H9 (cell line): ENCODE measurements at regions not wholly inside any gene's neighbourhood (a gene's known extent, or its start where the extent isn't known, plus 50 kb on each side); places are given as distances from the start of the nearest gene placed in this dataset.

Experiments used
- DNase-seq: peaks from one replicate; pipeline ENCODE4 v3.0.0-alpha.2; 2017
- H2AFZ ChIP-seq: one replicate; pipeline ENCODE4 v1.6.1; 2013; ENCODE audit warnings: mild to moderate bottlenecking, low read length, control low read depth, moderate library complexity
- H2AK5ac ChIP-seq: 2 replicates; pipeline ENCODE4 v1.6.1; 2013; ENCODE audit warnings: low read length, control low read depth, mixed read lengths; ENCODE audit not compliant: insufficient read length
- H2BK120ac ChIP-seq: one replicate; pipeline ENCODE4 v1.6.1; 2013; ENCODE audit warnings: low read depth, mild to moderate bottlenecking, low read length, control low read depth, inconsistent platforms; ENCODE audit not compliant: poor library complexity, severe bottlenecking
- H2BK12ac ChIP-seq: 2 replicates; pipeline ENCODE4 v1.6.1; 2013; ENCODE audit warnings: low read length, control low read depth, mixed read lengths, low read depth; ENCODE audit not compliant: insufficient read length
- H2BK15ac ChIP-seq: 2 replicates; pipeline ENCODE4 v1.6.1; 2013; ENCODE audit warnings: low read depth, low read length, control low read depth
- H2BK20ac ChIP-seq: one replicate; pipeline ENCODE4 v1.6.1; 2013; ENCODE audit warnings: low read depth, mild to moderate bottlenecking, low read length, control low read depth, inconsistent platforms; ENCODE audit not compliant: poor library complexity, severe bottlenecking
- H2BK5ac ChIP-seq: 2 replicates; pipeline ENCODE4 v1.6.1; 2013; ENCODE audit warnings: low read length, control low read depth, mixed read lengths; ENCODE audit not compliant: insufficient read length
- H3K14ac ChIP-seq: 2 replicates; pipeline ENCODE4 v1.6.1; 2013; ENCODE audit warnings: low read length, control low read depth; ENCODE audit not compliant: insufficient read depth
- H3K18ac ChIP-seq: 2 replicates; pipeline ENCODE4 v1.6.1; 2013; ENCODE audit warnings: low read depth, mild to moderate bottlenecking, mixed read lengths, low read length, control low read depth; ENCODE audit not compliant: insufficient read length
- H3K23ac ChIP-seq: 2 replicates; pipeline ENCODE4 v1.6.1; 2013; ENCODE audit warnings: low read length, control low read depth, mixed read lengths, low read depth; ENCODE audit not compliant: insufficient read length
- H3K23me2 ChIP-seq: 2 replicates; pipeline ENCODE4 v1.6.1; 2013; ENCODE audit warnings: low read depth, mild to moderate bottlenecking, mixed read lengths, low read length, control low read depth; ENCODE audit not compliant: insufficient read length, poor library complexity, severe bottlenecking
- H3K27ac ChIP-seq: 2 replicates; pipeline ENCODE4 v1.5.1; 2013; ENCODE audit warnings: low read length, control low read depth, mixed read lengths, low read depth; ENCODE audit not compliant: insufficient read length
- H3K27me3 ChIP-seq: 2 replicates; pipeline ENCODE4 v1.6.1; 2013; ENCODE audit warnings: low read length, control low read depth, inconsistent platforms; ENCODE audit not compliant: insufficient read depth
- H3K4ac ChIP-seq: 2 replicates; pipeline ENCODE4 v1.6.1; 2013; ENCODE audit warnings: low read depth, mild to moderate bottlenecking, control low read depth, inconsistent platforms, low read length, moderate library complexity
- H3K4me1 ChIP-seq: 2 replicates; pipeline ENCODE4 v1.6.1; 2013; ENCODE audit warnings: low read length, control low read depth, inconsistent platforms; ENCODE audit not compliant: insufficient read depth
- H3K4me2 ChIP-seq: 2 replicates; pipeline ENCODE4 v1.6.1; 2013; ENCODE audit warnings: low read length, control low read depth, mixed read lengths; ENCODE audit not compliant: insufficient read length, insufficient read depth
- H3K56ac ChIP-seq: 2 replicates; pipeline ENCODE4 v1.6.1; 2013; ENCODE audit warnings: low read depth, mild to moderate bottlenecking, mixed read lengths, low read length, control low read depth; ENCODE audit not compliant: insufficient read length
- H3K79me1 ChIP-seq: 2 replicates; pipeline ENCODE4 v1.6.1; 2013; ENCODE audit warnings: low read depth, mild to moderate bottlenecking, moderate library complexity, low read length, control low read depth, inconsistent platforms; ENCODE audit not compliant: insufficient read depth, poor library complexity, severe bottlenecking
- H3K79me2 ChIP-seq: 2 replicates; pipeline ENCODE4 v1.6.1; 2013; ENCODE audit warnings: low read length, control low read depth, inconsistent platforms; ENCODE audit not compliant: insufficient read depth
- H3K9ac ChIP-seq: 2 replicates; pipeline ENCODE4 v1.6.1; 2013; ENCODE audit warnings: low read length, control low read depth, mixed read lengths; ENCODE audit not compliant: insufficient read length; ENCODE audit errors: extremely low read depth
- H3K9me3 ChIP-seq: one replicate; pipeline ENCODE4 v1.6.1; 2013; ENCODE audit warnings: low read depth, low read length, inconsistent platforms; ENCODE audit not compliant: control insufficient read depth
- H3T11ph ChIP-seq: one replicate; pipeline ENCODE4 v1.6.1; 2013; ENCODE audit warnings: mild to moderate bottlenecking, low read length, control low read depth, inconsistent platforms
- H4K20me1 ChIP-seq: one replicate; pipeline ENCODE4 v1.6.1; 2013; ENCODE audit not compliant: control insufficient read depth, insufficient read length, insufficient read depth
- H4K5ac ChIP-seq: 2 replicates; pipeline ENCODE4 v1.6.1; 2013; ENCODE audit warnings: low read depth, mild to moderate bottlenecking, mixed read lengths, low read length, control low read depth; ENCODE audit not compliant: insufficient read length
- H4K8ac ChIP-seq: replicated peaks from 2 replicates; pipeline ENCODE4 v1.6.1; 2013; ENCODE audit warnings: low read length, control low read depth, mixed read lengths, low read depth; ENCODE audit not compliant: insufficient read length
- H4K91ac ChIP-seq: 2 replicates; pipeline ENCODE4 v1.6.1; 2013; ENCODE audit warnings: low read depth, mild to moderate bottlenecking, moderate library complexity, mixed read lengths, low read length, control low read depth; ENCODE audit not compliant: insufficient read length
- H3K27ac Mint-ChIP-seq, 3 experiments: 2 replicates in 2 of 3; 3 replicates in 1 of 3; pipeline ENCODE4 v1.8.0; 2020 to 2021; ENCODE audit warnings: mixed read lengths in 3 of 3, mild to moderate bottlenecking in 1 of 3, moderate library complexity in 1 of 3
- H3K27me3 Mint-ChIP-seq: 2 replicates; pipeline ENCODE4 v1.8.0; 2021; ENCODE audit warnings: low read depth, mild to moderate bottlenecking, moderate library complexity, mixed read lengths
- H3K36me3 Mint-ChIP-seq, 3 experiments: 2 replicates in 2 of 3; 3 replicates in 1 of 3; pipeline ENCODE4 v1.8.0; 2020 to 2021; ENCODE audit warnings: low read depth in 3 of 3, mixed read lengths in 3 of 3; ENCODE audit not compliant: insufficient read depth in 1 of 3
- H3K4me1 Mint-ChIP-seq, 2 experiments: 2 replicates each; pipeline ENCODE4 v1.8.0; 2020; ENCODE audit warnings: mixed read lengths in 2 of 2
- H3K4me3 Mint-ChIP-seq, 2 experiments: 2 replicates in 1 of 2; 3 replicates in 1 of 2; pipeline ENCODE4 v1.8.0; 2020 to 2021; ENCODE audit warnings: mild to moderate bottlenecking in 2 of 2, mixed read lengths in 2 of 2, moderate library complexity in 1 of 2
- H3K9me3 Mint-ChIP-seq, 2 experiments: 2 replicates in 1 of 2; 3 replicates in 1 of 2; pipeline ENCODE4 v1.8.0; 2020; ENCODE audit warnings: mild to moderate bottlenecking in 2 of 2, mixed read lengths in 2 of 2, moderate library complexity in 1 of 2
- WGBS: extraction: QIAGEN DNeasy Blood & Tissue Kit; methylation state at CpG from one replicate; pipeline ENCODE4 v1.1.7; 2013; ENCODE audit warnings: missing lambda C conversion rate, low lambda C conversion rate, mixed read lengths; ENCODE audit not compliant: insufficient read length; ENCODE audit errors: extremely low coverage; 5-methylcytosine and 5-hydroxymethylcytosine counted together
- TF ChIP-seq, protein P1 (sequence below): fragments of 200-600 bp; sonication (generic); conservative IDR thresholded peaks from 3 replicates; pipeline ENCODE4 v1.8.0; 2021; ENCODE audit warnings: antibody characterized with exemption, mild to moderate bottlenecking

- H2BK5ac ChIP-seq: no peak overlapping the region
- H4K8ac ChIP-seq: no peak overlapping the region
- DNase-seq: no peak
- H2BK15ac ChIP-seq: no peak overlapping the region
- TF ChIP-seq, protein P1, sequence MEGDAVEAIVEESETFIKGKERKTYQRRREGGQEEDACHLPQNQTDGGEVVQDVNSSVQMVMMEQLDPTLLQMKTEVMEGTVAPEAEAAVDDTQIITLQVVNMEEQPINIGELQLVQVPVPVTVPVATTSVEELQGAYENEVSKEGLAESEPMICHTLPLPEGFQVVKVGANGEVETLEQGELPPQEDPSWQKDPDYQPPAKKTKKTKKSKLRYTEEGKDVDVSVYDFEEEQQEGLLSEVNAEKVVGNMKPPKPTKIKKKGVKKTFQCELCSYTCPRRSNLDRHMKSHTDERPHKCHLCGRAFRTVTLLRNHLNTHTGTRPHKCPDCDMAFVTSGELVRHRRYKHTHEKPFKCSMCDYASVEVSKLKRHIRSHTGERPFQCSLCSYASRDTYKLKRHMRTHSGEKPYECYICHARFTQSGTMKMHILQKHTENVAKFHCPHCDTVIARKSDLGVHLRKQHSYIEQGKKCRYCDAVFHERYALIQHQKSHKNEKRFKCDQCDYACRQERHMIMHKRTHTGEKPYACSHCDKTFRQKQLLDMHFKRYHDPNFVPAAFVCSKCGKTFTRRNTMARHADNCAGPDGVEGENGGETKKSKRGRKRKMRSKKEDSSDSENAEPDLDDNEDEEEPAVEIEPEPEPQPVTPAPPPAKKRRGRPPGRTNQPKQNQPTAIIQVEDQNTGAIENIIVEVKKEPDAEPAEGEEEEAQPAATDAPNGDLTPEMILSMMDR: no peak
- H4K20me1 ChIP-seq: no peaks in the 10 kb centered on the region
- no peaks in the 10 kb centered on the region for H3K79me2 ChIP-seq
- H3K23me2 ChIP-seq: no peaks in the 10 kb centered on the region
- H3K27ac ChIP-seq: no peak overlapping the region
- H3K4me1 ChIP-seq: no peaks in the 10 kb centered on the region
- no peak overlapping the region for H2BK12ac ChIP-seq
- H2AFZ ChIP-seq: no peak overlapping the region
- no peaks in the 10 kb centered on the region for H3K9me3 Mint-ChIP-seq
- no peak overlapping the region for H3T11ph ChIP-seq
- no peak overlapping the region for H3K4me2 ChIP-seq
- no peak overlapping the region for H3K4ac ChIP-seq
- H3K4me3 Mint-ChIP-seq: no peak overlapping the region
- H3K18ac ChIP-seq: no peak overlapping the region
- H2BK20ac ChIP-seq: no peak overlapping the region
- no peak overlapping the region for H4K91ac ChIP-seq
- H3K9me3 ChIP-seq: no peaks in the 10 kb centered on the region
- H3K14ac ChIP-seq: no peak overlapping the region
- no peak overlapping the region for H3K27ac Mint-ChIP-seq
- no peaks in the 10 kb centered on the region for H3K27me3 ChIP-seq
- no peak overlapping the region for H3K9ac ChIP-seq
- H2BK120ac ChIP-seq: no peak overlapping the region
- no peaks in the 10 kb centered on the region for H3K27me3 Mint-ChIP-seq
- WGBS: no CpG with 5 or more reads among the region's 1 CpG
- no peak overlapping the region for H3K56ac ChIP-seq
- no peak overlapping the region for H3K23ac ChIP-seq
- no peak overlapping the region for H2AK5ac ChIP-seq
- H3K4me1 Mint-ChIP-seq: no peaks in the 10 kb centered on the region
- H3K36me3 Mint-ChIP-seq: no peaks in the 10 kb centered on the region
- H3K79me1 ChIP-seq: no peaks in the 10 kb centered on the region
- no peak overlapping the region for H4K5ac ChIP-seq
Observed at GRCh38 chr4:126757219-126757618, 875.5 kb upstream of the INTU start.
